GM12878 (cell line): ENCODE measurements at regions not wholly inside any gene's neighbourhood (a gene's known extent, or its start where the extent isn't known, plus 50 kb on each side); places are given as distances from the start of the nearest gene placed in this dataset.

ENCODE experiments used
- ATAC-seq: fragments of 200-7000 bp; cut with Tn5 transposase; 3 replicates; pipeline ENCODE4 v1.9.1; 2020; ENCODE audit warnings: mild to moderate bottlenecking, moderate library complexity
- BruUV-seq: library from RNA; stranded (reverse); fragments of 400-500 nt; replicated peaks from 2 replicates; lab custom pipeline; 2021; lab: Mats Ljungman, UMichigan
- CTCF ChIA-PET: fragments of 300-600 bp; sonication (Branson Sonifier 250); formaldehyde crosslinking; extraction: SDS; loops from one replicate; lab custom pipeline; 2021; ENCODE audit warnings: inconsistent platforms; lab: Yijun Ruan, JAX
- POLR2A ChIA-PET: fragments of 350-600 bp; formaldehyde crosslinking; extraction: SDS; loops from one replicate; lab custom pipeline; 2021; ENCODE audit warnings: inconsistent platforms; lab: Charles Lee
- RAD21 ChIA-PET: fragments of 300-600 bp; sonication (Branson Sonifier 250); formaldehyde crosslinking; loops from one replicate; lab custom pipeline; 2023; ENCODE audit warnings: antibody characterized with exemption; ENCODE audit not compliant: unreplicated experiment; lab: Charles Lee
- SMC1A ChIA-PET: fragments of 300-600 bp; sonication (Branson Sonifier 250); formaldehyde crosslinking; loops from one replicate; lab custom pipeline; 2023; ENCODE audit not compliant: unreplicated experiment, uncharacterized antibody; lab: Charles Lee
- DNase-seq: peaks from one replicate; pipeline ENCODE4 v3.0.0-alpha.2; 2011; ENCODE audit warnings: low read depth, low spot score
- FAIRE-seq: peaks from 3 replicates; lab custom pipeline; 2011; peaks lifted over from hg19 to GRCh38; lab: Jason Lieb, UNC
- H2AFZ ChIP-seq: 2 replicates; pipeline ENCODE4 v1.6.0; 2011; ENCODE audit warnings: low read depth, low read length, control low read depth; ENCODE audit not compliant: control insufficient read depth
- H3K27ac ChIP-seq: 2 replicates; pipeline ENCODE4 v1.5.1; 2011; ENCODE audit warnings: control low read depth; ENCODE audit not compliant: control insufficient read depth, insufficient read depth
- H3K27me3 ChIP-seq, 2 experiments: replicated peaks in 1 of 2; 2 replicates each; pipeline versions ENCODE4 v1.6.0 to v1.6.1; 2011; ENCODE audit warnings: low read length in 1 of 2; ENCODE audit not compliant: control insufficient read depth in 2 of 2, insufficient read depth in 2 of 2
- H3K36me3 ChIP-seq, 2 experiments: 2 replicates each; pipeline ENCODE4 v1.5.1; 2011; ENCODE audit warnings: low read length in 1 of 2; ENCODE audit not compliant: control insufficient read depth in 2 of 2, insufficient read depth in 2 of 2
- H3K4me1 ChIP-seq: 2 replicates; pipeline ENCODE4 v1.6.1; 2011; ENCODE audit warnings: mild to moderate bottlenecking, low read length, moderate library complexity, mixed read lengths; ENCODE audit not compliant: control insufficient read depth, insufficient read depth
- H3K4me2 ChIP-seq: 2 replicates; pipeline ENCODE4 v1.6.0; 2011; ENCODE audit warnings: control low read depth; ENCODE audit not compliant: control insufficient read depth, insufficient read depth
- H3K4me3 ChIP-seq: fragments of 200-600 bp; sonication (generic); 2 replicates; pipeline ENCODE4 v1.5.1; 2016
- H3K79me2 ChIP-seq: 2 replicates; pipeline ENCODE4 v1.6.0; 2011; ENCODE audit warnings: low read length; ENCODE audit not compliant: control insufficient read depth, insufficient read depth
- H3K9ac ChIP-seq: 2 replicates; pipeline ENCODE4 v1.8.0; 2011; ENCODE audit warnings: low read length, control low read depth, mixed read lengths; ENCODE audit not compliant: control insufficient read depth, insufficient read depth
- H3K9me3 ChIP-seq: replicated peaks from 3 replicates; pipeline ENCODE4 v1.5.1; 2011; ENCODE audit warnings: mild to moderate bottlenecking, low read length; ENCODE audit not compliant: control insufficient read depth, insufficient read depth
- H4K20me1 ChIP-seq: 2 replicates; pipeline ENCODE4 v1.6.0; 2011; ENCODE audit not compliant: control insufficient read depth, insufficient read depth
- ASH2L ChIP-seq: fragments of 300-600, 200-600 bp; sonication (generic); IDR thresholded peaks from 2 replicates; pipeline ENCODE4 v1.6.1; 2017; ENCODE audit warnings: low read depth, mild to moderate bottlenecking, borderline replicate concordance
- HDGF ChIP-seq: fragments of 450-650 bp; IDR thresholded peaks from 2 replicates; pipeline ENCODE4 v1.6.1; 2016; ENCODE audit warnings: antibody characterized with exemption
- MEF2A ChIP-seq: IDR thresholded peaks from 2 replicates; pipeline ENCODE4 v1.6.1; 2011; ENCODE audit warnings: low read depth, mild to moderate bottlenecking, low read length, moderate library complexity; ENCODE audit not compliant: insufficient read depth
- NFYA ChIP-seq: IDR thresholded peaks from 2 replicates; pipeline ENCODE4 v1.6.1; 2011; ENCODE audit warnings: low read depth, mild to moderate bottlenecking, low read length, improper control_type of control experiment, borderline replicate concordance
- NFYB ChIP-seq: IDR thresholded peaks from 2 replicates; pipeline ENCODE4 v1.6.1; 2011; ENCODE audit warnings: low read depth, mild to moderate bottlenecking, low read length, improper control_type of control experiment, moderate library complexity; ENCODE audit not compliant: insufficient read depth
- PAX5 ChIP-seq: IDR thresholded peaks from 2 replicates; pipeline ENCODE4 v1.6.1; 2011; ENCODE audit warnings: low read depth, low read length, borderline replicate concordance
- RAD51 ChIP-seq: fragments of 450-650 bp; IDR thresholded peaks from 2 replicates; pipeline ENCODE4 v1.6.1; 2016; ENCODE audit warnings: moderate library complexity, mild to moderate bottlenecking, inconsistent platforms
- RELA ChIP-seq: fragments of 450-650 bp; IDR thresholded peaks from 2 replicates; pipeline ENCODE4 v1.8.0; 2014; ENCODE audit warnings: borderline replicate concordance; ENCODE audit not compliant: partially characterized antibody
- RUNX3 ChIP-seq: IDR thresholded peaks from 2 replicates; pipeline ENCODE4 v1.6.1; 2012; ENCODE audit warnings: low read length, inconsistent platforms
- STAT1 ChIP-seq: fragments of 450-650 bp; conservative IDR thresholded peaks from 2 replicates; pipeline ENCODE4 v1.6.1; 2014; ENCODE audit warnings: antibody characterized with exemption, mild to moderate bottlenecking
- STAT3 ChIP-seq: IDR thresholded peaks from 2 replicates; pipeline ENCODE4 v1.6.1; 2011; ENCODE audit warnings: low read depth, low read length, improper control_type of control experiment
- ZNF217 ChIP-seq: fragments of 450-650 bp; IDR thresholded peaks from 2 replicates; pipeline ENCODE4 v1.6.1; 2017; ENCODE audit warnings: antibody characterized with exemption, mild to moderate bottlenecking
- ZNF622 ChIP-seq: fragments of 450-650 bp; IDR thresholded peaks from 2 replicates; pipeline ENCODE4 v1.6.1; 2017; ENCODE audit warnings: mild to moderate bottlenecking, inconsistent platforms
- WGBS: methylation state at CpG from one replicate; pipeline ENCODE4 v1.1.6; 2016; ENCODE audit warnings: low lambda C conversion rate; ENCODE audit not compliant: insufficient replicate concordance, insufficient coverage; ENCODE audit errors: missing lambda C conversion rate; 5-methylcytosine and 5-hydroxymethylcytosine counted together
- in situ Hi-C: fragments of 300-500 bp; cut with MboI; formaldehyde crosslinking; loops from 9 replicates; pipeline ENCODE4 v1.14.3; 2018; ENCODE audit warnings: mixed read lengths
- intact Hi-C: fragments of 100-400 bp; cut with micrococcal nuclease; formaldehyde crosslinking; loops from one replicate; pipeline ENCODE4 v1.14.2; 2022; ENCODE audit not compliant: unreplicated experiment
- TF ChIP-seq, protein P1 (sequence below): fragments of 450-650 bp; formaldehyde crosslinking; IDR thresholded peaks from 2 replicates; pipeline ENCODE4 v1.5.0; 2022; ENCODE audit warnings: mild to moderate bottlenecking, missing genetic modification characterization
- TF ChIP-seq, protein P2 (sequence below): fragments of 450-650 bp; IDR thresholded peaks from 2 replicates; pipeline ENCODE4 v1.6.1; 2016; ENCODE audit warnings: mild to moderate bottlenecking
- TF ChIP-seq, protein P3 (sequence below): fragments of 450-650 bp; formaldehyde crosslinking; IDR thresholded peaks from 2 replicates; pipeline ENCODE4 v1.4.0; 2020; ENCODE audit warnings: mild to moderate bottlenecking, moderate library complexity
- TF ChIP-seq, protein P4 (sequence below): fragments of 450-650 bp; IDR thresholded peaks from 2 replicates; pipeline ENCODE4 v1.6.1; 2017; ENCODE audit warnings: mild to moderate bottlenecking

DNA sequence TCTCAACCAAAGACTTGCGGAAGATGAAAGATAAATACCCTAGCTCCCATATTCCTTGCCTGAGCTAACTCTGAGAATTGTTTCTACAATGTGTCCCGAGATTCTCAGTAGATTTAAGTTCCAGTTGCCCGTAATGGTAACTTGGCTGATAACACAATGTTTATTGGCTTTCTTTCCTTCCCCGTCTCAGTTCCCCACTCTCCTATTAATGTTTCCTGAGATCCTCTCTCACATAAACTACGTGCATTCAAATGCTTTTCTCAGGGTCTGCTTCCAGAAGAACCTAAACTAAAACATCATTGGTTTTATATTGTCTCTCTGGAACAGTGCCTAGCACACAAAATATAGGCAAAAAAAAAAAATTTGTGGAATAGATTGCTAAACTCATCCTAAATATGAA, 794.2 kb upstream of the ADGRL2 start:
- ChIA-PET POLR2A (no interaction called here), CTCF (no interaction called here), RAD21 (no interaction called here), SMC1A (interaction anchor here (0.7 kb wide), 1 partner anchor 16 kb away, joined by 5 read pairs; no protein-coding TSS in a partner anchor)
- Histone ChIP-seq H3K27me3 (no peaks in the 10 kb centered on the region), H3K4me3 (no peak overlapping the region), H4K20me1 (no peaks in the 10 kb centered on the region), H2AFZ (no peak overlapping the region), H3K9ac (no peak overlapping the region), H3K27ac (no peak overlapping the region), H3K79me2 (no peaks in the 10 kb centered on the region), H3K36me3 (no peaks in the 10 kb centered on the region), H3K4me1 (no peaks in the 10 kb centered on the region), H3K9me3 (no peaks in the 10 kb centered on the region), H3K4me2 (no peak overlapping the region)
- in situ Hi-C loops (no loop called here), intact Hi-C loops (no loop called here)
- no peak for DNase-seq
- no peak for ATAC-seq
- no peak for FAIRE-seq
- BruUV-seq, result no TSS peak
- WGBS, result 34% methylated on average over 5 of the region's 5 CpGs
- TF ChIP-seq, protein P1, sequence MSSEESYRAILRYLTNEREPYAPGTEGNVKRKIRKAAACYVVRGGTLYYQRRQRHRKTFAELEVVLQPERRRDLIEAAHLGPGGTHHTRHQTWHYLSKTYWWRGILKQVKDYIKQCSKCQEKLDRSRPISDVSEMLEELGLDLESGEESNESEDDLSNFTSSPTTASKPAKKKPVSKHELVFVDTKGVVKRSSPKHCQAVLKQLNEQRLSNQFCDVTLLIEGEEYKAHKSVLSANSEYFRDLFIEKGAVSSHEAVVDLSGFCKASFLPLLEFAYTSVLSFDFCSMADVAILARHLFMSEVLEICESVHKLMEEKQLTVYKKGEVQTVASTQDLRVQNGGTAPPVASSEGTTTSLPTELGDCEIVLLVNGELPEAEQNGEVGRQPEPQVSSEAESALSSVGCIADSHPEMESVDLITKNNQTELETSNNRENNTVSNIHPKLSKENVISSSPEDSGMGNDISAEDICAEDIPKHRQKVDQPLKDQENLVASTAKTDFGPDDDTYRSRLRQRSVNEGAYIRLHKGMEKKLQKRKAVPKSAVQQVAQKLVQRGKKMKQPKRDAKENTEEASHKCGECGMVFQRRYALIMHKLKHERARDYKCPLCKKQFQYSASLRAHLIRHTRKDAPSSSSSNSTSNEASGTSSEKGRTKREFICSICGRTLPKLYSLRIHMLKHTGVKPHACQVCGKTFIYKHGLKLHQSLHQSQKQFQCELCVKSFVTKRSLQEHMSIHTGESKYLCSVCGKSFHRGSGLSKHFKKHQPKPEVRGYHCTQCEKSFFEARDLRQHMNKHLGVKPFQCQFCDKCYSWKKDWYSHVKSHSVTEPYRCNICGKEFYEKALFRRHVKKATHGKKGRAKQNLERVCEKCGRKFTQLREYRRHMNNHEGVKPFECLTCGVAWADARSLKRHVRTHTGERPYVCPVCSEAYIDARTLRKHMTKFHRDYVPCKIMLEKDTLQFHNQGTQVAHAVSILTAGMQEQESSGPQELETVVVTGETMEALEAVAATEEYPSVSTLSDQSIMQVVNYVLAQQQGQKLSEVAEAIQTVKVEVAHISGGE (CRISPR knock-in tag), result no peak
- TF ChIP-seq ZNF622, result no peak
- TF ChIP-seq MEF2A, result no peak
- no peak for TF ChIP-seq NFYA
- TF ChIP-seq STAT3, result no peak
- TF ChIP-seq, protein P2, sequence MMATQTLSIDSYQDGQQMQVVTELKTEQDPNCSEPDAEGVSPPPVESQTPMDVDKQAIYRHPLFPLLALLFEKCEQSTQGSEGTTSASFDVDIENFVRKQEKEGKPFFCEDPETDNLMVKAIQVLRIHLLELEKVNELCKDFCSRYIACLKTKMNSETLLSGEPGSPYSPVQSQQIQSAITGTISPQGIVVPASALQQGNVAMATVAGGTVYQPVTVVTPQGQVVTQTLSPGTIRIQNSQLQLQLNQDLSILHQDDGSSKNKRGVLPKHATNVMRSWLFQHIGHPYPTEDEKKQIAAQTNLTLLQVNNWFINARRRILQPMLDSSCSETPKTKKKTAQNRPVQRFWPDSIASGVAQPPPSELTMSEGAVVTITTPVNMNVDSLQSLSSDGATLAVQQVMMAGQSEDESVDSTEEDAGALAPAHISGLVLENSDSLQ, result no peak
- no peak for TF ChIP-seq RELA
- no peak for TF ChIP-seq ASH2L
- TF ChIP-seq, protein P3, sequence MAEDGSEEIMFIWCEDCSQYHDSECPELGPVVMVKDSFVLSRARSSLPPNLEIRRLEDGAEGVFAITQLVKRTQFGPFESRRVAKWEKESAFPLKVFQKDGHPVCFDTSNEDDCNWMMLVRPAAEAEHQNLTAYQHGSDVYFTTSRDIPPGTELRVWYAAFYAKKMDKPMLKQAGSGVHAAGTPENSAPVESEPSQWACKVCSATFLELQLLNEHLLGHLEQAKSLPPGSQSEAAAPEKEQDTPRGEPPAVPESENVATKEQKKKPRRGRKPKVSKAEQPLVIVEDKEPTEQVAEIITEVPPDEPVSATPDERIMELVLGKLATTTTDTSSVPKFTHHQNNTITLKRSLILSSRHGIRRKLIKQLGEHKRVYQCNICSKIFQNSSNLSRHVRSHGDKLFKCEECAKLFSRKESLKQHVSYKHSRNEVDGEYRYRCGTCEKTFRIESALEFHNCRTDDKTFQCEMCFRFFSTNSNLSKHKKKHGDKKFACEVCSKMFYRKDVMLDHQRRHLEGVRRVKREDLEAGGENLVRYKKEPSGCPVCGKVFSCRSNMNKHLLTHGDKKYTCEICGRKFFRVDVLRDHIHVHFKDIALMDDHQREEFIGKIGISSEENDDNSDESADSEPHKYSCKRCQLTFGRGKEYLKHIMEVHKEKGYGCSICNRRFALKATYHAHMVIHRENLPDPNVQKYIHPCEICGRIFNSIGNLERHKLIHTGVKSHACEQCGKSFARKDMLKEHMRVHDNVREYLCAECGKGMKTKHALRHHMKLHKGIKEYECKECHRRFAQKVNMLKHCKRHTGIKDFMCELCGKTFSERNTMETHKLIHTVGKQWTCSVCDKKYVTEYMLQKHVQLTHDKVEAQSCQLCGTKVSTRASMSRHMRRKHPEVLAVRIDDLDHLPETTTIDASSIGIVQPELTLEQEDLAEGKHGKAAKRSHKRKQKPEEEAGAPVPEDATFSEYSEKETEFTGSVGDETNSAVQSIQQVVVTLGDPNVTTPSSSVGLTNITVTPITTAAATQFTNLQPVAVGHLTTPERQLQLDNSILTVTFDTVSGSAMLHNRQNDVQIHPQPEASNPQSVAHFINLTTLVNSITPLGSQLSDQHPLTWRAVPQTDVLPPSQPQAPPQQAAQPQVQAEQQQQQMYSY (CRISPR knock-in tag), result no peak
- no peak for TF ChIP-seq ZNF217
- TF ChIP-seq PAX5, result no peak
- TF ChIP-seq NFYB, result no peak
- no peak for TF ChIP-seq RAD51
- TF ChIP-seq HDGF, result no peak
- no peak for TF ChIP-seq RUNX3
- TF ChIP-seq, protein P4, sequence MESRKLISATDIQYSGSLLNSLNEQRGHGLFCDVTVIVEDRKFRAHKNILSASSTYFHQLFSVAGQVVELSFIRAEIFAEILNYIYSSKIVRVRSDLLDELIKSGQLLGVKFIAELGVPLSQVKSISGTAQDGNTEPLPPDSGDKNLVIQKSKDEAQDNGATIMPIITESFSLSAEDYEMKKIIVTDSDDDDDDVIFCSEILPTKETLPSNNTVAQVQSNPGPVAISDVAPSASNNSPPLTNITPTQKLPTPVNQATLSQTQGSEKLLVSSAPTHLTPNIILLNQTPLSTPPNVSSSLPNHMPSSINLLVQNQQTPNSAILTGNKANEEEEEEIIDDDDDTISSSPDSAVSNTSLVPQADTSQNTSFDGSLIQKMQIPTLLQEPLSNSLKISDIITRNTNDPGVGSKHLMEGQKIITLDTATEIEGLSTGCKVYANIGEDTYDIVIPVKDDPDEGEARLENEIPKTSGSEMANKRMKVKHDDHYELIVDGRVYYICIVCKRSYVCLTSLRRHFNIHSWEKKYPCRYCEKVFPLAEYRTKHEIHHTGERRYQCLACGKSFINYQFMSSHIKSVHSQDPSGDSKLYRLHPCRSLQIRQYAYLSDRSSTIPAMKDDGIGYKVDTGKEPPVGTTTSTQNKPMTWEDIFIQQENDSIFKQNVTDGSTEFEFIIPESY, result no peak
- no peak for TF ChIP-seq STAT1
